Right hindlimb (tissue), 1 donor: ENCODE measurements at regions not wholly inside any gene's neighbourhood (a gene's known extent, or its start where the extent isn't known, plus 50 kb on each side); places are given as distances from the start of the nearest gene placed in this dataset.

Source experiments
- DNase-seq: peaks from one replicate; pipeline ENCODE4 v3.0.0-alpha.2; 2018

DNA sequence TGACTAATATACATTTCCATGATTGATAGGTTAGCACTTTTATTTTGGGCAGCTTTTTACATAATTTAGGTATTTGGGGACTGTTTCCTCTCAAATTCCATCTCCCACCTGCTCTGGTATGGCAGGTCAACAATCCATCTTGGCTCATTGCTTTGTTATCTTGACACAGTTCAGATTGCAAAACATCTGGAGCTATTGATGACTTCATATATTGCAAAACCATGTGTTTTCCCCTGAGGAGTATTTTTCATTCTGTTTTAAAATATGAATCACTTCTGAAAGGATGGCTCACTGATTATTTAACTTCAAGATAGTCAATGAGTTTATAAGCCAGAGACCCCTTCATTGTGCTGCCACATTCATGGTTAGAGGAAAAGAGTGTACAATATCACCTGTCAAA, 1206.0 kb upstream of the C9orf72 start:
- DNase-seq = no peak

- no peak for DNase-seq
Measured at GRCh38 chr9:28781481-28781880, 1208.2 kb upstream of the C9orf72 start.

- no peak for DNase-seq
Measured at GRCh38 chr9:28782630-28783029, 1209.3 kb upstream of the C9orf72 start.

DNA sequence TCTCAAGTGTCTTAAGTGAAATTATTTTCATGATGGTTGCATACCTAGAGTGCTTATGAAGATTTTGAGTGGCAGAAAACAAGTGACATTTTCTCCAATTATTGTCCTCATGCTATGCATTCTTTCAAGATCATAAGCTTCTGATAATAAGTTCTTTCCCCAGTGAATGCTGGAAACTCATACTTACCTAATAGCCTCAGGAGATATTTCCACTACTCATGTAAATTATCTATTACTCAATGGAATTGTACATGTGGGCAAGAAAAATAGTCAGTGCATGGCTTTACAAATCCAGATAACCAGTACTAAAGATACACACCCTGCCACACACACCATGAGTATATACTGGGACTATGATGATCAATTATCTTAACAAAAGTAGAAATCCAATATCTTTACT, 1219.4 kb upstream of the C9orf72 start:
- no peak for DNase-seq

DNA sequence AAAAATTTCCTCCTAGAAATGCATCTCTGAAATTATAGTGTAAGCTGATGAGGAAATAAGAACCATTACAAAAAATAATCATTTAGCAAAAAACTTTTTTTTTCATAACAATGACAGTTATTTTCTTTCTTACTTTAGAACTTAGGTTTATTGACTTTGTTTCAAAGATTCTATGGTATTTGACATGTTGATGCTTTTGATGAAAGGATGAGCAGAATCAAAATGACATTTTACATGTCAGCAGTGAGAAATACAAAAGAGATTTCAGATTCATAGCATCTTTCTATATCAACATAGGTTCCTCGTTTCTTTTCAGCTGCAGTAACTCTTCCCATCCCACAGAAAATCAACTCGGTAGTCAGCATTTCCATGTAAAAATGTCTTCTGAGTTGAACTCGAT, 1226.6 kb upstream of the C9orf72 start:
- DNase-seq = no peak

DNA sequence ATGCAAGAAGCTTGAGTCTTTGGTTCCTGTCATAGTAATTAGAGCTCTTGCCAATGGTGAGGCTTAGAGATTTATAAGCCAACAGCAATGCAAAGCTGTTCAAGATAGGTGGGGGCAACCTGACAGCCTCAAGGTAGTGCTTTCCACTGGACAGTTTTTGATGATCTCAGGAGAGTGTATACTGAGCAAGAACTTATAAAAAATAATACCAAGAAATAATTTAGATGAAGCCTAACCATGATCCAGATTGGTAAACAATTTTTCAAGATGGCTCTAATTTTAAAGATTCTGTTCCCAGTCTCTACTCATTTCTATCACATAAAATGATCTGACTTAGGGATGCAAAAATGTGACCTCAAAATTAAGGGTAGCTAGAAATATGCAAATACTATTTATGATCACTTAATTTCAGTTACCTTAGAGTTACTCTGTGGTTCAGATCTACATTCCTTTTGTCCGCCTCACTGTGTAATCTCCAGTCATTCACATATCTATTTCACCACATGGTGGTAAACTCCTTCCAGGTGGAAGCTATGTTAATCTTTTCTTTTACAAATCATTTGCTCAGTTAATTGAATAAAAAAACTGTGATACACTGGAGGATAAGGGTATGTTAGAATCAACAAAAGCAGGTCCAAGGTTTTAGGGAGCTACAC, 1228.0 kb upstream of the C9orf72 start:
- no peak for DNase-seq

DNA sequence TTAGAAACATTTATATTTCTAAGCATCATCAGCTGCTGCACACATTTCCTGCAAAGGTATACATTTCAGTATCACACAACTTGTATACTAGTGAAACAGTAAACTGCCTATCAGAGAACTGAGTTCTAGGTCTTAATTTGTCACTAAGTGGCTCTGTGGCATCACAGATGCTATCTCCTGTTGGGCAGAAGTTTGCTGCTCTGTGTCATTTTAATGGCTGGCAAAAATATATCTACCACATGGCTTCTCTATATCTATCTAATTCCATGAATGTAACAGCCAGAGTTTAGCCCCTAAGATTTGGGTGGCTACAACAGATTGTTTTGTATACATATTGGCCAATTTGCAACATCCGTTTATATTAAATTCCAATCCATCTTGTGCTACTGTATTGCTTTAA, 1231.9 kb upstream of the C9orf72 start:
- no peak for DNase-seq

- DNase-seq = no peak
Measured at GRCh38 chr9:28808042-28808441, 1234.8 kb upstream of the C9orf72 start.

DNA sequence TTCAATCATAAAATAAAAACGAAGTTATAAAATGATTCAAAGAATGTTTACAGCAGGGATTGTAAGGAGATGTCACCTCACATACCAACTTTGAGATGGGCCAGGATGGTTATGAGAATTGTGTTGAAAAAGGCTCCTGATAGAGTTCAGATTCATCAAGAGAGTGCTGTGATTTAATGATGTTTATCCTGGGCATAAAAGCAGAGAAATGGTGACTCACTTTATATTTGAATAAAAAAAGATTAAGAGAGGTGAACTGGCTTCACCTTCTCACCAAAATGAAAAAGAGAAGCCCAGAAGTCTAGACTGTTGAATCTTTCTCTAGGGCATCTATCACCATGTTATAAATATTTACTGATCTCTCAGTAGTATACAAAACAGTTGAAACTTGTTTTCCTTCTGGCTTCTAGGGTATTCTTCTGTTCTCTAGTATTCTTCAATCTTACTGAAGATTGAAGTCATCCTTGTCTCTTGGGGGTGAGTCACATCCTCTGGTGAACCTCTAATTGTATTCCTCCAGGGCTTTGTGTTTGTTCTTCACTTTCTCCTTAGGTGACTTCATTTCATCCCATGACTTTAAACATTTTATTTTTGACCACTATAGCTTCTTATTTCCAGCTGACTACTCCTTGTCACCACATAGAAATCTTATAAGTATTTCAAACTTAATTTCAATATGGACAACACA, 1237.3 kb upstream of the C9orf72 start:
- DNase-seq = no peak

- DNase-seq = no peak
Measured at GRCh38 chr9:28820741-28821140, 1247.5 kb upstream of the C9orf72 start.

GRCh38 chr9:28821240-28821639, 1248.0 kb upstream of the C9orf72 start:
- DNase-seq = no peak

DNA sequence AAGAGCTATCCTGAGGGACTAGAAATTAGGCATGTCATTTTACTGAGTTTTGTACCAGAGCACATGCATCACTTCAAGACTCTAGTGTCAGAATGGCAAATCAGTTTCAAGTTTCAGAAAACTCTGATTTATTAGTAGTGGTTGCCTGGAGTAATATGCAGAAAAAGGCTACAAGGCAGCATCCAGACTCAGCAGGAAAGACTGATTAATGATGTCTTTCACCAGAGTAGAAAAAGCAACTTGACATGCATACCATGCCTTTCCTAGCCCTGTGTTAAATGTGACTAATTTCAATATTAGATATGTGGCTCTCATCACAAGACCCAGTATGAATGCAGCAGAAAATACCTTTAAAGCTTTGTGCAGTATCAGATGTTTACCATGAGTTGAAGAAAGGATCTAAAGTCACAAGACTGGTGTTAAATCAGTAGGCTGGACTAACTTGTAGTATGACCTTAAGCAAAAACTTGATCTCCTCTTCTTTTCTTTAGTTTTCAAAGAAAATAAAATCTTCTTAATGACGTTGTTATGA, 1251.2 kb upstream of the C9orf72 start:
- no peak for DNase-seq

GRCh38 chr9:28832168-28832770, 1259.0 kb upstream of the C9orf72 start:
- DNase-seq = no peak

- no peak for DNase-seq
Measured at GRCh38 chr9:28834156-28834555, 1260.9 kb upstream of the C9orf72 start.

DNA sequence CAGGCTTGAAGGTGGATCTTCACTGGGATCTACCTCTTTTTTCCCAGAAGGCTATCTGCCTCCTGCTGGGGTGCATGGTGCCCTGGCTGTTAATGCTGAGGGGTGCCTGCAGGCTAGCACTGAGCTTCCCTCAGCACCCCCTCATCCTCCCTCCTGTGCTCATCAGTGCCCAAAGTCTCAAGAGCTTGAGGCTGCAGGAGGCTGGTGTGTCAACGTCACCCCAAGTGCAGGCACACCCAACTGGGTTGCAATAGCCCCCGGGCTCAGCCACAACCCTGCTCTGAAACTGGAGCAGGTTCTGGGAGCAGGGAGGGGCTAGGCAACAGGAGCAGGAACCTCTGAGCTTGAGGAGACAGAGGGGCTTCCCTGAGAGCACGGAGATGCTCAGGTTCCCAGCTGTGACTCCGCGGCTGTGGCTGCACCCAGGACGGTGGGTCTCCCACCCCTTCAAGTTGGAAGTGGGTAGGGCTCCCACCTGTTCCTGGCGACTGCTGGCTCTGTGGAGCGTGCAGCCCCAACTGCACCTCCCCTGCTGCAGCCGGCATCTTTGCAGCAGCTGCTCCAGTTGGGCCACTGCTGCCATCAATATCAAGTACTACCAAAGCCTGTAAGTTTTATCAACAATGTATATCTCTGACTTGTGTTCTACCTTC, 1266.6 kb upstream of the C9orf72 start:
- DNase-seq = no peak

DNA sequence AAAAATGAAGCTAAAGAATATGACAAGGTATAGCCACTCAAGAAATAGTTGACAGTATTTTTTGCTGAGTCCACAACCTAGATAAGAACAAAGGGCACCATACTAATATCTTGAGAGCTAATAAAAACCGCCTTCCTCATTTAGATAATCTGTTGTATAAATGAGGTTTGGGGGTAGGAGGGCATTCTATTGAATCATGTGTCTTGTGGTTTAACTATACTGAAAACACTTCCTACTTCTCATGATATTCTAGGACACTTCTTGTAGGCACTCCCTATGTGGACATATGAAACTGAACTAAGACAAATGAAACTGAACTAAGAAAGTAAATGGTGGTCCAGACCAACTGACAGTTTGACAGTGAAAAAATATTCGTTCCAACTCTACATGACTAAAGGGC, 1268.5 kb upstream of the C9orf72 start:
- no peak for DNase-seq

DNA sequence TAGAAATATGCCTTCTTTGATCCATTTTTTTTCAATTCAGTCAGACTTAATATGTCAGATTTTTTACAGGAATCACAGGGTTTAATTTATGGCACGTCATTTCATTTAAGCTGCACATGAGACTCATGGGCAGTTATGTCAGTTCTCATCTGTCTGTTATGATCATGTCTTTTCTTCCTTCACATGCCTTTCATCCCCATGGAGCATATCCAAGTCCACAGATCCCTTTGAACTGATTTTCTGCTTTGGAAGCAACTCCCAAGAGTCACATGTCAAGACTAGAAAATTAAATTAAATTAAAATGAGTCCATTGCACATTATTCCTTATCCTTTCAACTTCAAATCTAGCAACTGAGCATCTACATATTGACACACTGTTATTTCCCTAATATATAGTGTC, 1274.0 kb upstream of the C9orf72 start:
- no peak for DNase-seq

GRCh38 chr9:28848671-28849070, 1275.4 kb upstream of the C9orf72 start:
- no peak for DNase-seq

DNA sequence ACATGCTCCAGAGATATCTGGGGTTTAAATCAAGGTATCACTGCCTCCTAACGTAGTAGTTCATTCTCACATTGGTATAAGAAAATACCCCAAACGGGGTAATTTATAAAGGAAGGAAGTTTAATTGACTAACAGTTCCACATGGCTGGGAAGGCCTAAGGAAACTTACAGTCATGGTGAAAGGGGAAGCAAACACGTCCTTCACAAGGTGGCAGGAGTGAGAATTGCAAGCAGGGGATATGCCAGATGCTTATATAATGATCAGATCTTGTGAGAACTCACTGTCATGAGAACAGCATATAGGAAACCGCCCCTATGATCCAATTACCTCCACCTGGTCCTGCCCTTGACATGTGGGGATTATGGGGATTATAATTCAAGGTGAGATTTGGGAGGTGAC, 1280.2 kb upstream of the C9orf72 start:
- DNase-seq = no peak

- no peak for DNase-seq
Measured at GRCh38 chr9:28866951-28867350, 1293.7 kb upstream of the C9orf72 start.

DNA sequence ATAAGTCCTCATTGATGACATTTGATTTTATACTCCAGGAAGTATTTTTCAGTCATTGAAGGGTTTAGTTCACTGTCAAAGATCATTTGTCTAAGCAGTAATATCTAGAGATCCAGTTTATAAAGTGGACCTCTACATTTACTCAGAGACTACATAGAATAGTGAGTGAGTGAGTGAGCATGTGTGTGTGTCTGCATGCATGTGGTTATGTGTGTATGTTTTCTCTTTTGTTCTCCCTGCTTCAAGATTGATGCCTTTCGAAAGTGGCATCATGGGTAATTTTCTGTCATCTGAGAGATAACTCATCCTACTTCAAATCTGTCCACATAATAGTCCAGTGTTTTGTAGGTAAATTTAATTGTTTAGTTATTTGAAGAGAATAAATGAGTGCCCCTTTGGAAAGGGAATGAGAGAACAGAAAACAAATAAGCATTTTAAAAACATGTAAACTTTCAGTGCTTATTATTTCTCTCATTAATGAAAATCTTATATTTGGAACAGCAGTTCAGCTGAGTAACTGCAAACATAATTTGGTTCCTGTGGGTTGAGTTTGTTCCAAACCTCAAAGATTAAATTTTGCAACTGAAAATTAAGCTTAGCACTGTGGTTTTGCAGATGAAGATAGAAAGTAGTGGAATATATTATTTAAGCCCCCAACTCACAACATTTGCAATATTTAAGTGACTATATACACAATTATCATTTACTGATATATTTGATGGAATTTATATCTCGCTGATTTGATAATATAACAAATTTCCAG, 1295.1 kb upstream of the C9orf72 start:
- no peak for DNase-seq

DNA sequence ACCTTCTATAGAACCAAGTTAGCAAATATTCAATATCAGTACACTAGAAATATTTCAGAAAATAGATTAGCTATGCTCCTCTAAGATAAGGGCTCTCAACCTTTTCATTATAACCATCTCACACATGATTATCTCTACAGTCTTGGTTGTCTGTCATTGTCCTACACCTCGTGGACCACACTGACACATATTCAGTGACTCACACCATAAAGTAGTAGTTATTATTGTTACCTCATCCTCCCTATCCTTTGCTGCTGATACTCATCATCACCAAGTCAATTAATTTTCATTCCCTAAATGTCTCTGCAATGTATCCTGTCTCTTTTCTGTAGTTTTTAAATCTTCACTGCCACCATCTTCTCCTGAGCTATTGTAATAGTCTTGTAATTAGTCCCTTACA, 1309.2 kb upstream of the C9orf72 start:
- no peak for DNase-seq

DNA sequence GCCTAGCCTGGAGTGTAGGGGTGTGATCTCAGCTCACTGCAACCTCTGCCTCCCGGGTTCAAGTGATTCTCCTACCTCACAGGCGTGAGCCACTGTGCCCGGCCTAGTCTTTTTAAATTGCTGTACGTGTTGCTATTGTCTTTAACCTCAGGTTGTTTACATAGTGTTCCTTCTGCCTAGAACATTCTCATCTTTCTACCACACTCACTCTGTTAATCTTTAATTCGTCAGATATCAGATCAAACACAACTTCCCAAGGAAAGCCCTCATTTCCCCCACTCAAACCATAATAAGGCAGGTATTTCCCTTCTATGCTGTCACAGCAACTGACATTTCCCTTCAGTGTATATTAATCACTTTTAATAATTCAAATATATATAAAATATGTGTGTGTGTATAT, 1310.0 kb upstream of the C9orf72 start:
- DNase-seq = no peak
